OCI-LY7 (cell line): ENCODE measurements at regions not wholly inside any gene's neighbourhood (a gene's known extent, or its start where the extent isn't known, plus 50 kb on each side); places are given as distances from the start of the nearest gene placed in this dataset.

Experiments
- BruUV-seq: library from RNA; stranded (reverse); fragments of 400-500 nt; replicated peaks from 2 replicates; lab custom pipeline; 2021; lab: Mats Ljungman, UMichigan
- CTCF ChIA-PET: fragments of 300-600 bp; sonication (Branson Sonifier 250); formaldehyde crosslinking; loops from one replicate; lab custom pipeline; 2022; ENCODE audit warnings: antibody characterized with exemption; ENCODE audit not compliant: unreplicated experiment; lab: Charles Lee
- POLR2A ChIA-PET: fragments of 300-600 bp; sonication (Branson Sonifier 250); formaldehyde crosslinking; loops from one replicate; lab custom pipeline; 2022; ENCODE audit warnings: antibody characterized with exemption; lab: Charles Lee
- DNase-seq: peaks from one replicate; pipeline ENCODE4 v3.0.0-alpha.2; 2015; ENCODE audit warnings: low spot score
- H2AFZ ChIP-seq: fragments of 200-600 bp; sonication (generic), shearing (Covaris generic); 2 replicates; pipeline ENCODE4 v1.6.1; 2014; ENCODE audit warnings: mild to moderate bottlenecking, antibody characterized with exemption, low read length, moderate library complexity
- H3K27ac ChIP-seq: fragments of 200-600 bp; sonication (generic); 2 replicates; pipeline ENCODE4 v1.5.1; 2014; ENCODE audit warnings: mixed run types, low read depth, mild to moderate bottlenecking, moderate library complexity, low read length, inconsistent platforms; ENCODE audit not compliant: poor library complexity, severe bottlenecking
- H3K36me3 ChIP-seq: fragments of 200-600 bp; sonication (generic); 2 replicates; pipeline ENCODE4 v1.6.1; 2014; ENCODE audit warnings: mild to moderate bottlenecking, antibody characterized with exemption, low read length, moderate library complexity, mixed read lengths; ENCODE audit not compliant: insufficient read depth
- H3K4me1 ChIP-seq: fragments of 200-600 bp; sonication (generic); 2 replicates; pipeline ENCODE4 v1.5.1; 2014; ENCODE audit warnings: mild to moderate bottlenecking, low read length; ENCODE audit not compliant: insufficient read depth, poor library complexity, severe bottlenecking
- H3K4me2 ChIP-seq: fragments of 200-600 bp; sonication (generic); 2 replicates; pipeline ENCODE4 v1.6.1; 2014; ENCODE audit warnings: mild to moderate bottlenecking, low read length
- H3K4me3 ChIP-seq: fragments of 200-600 bp; sonication (generic); 2 replicates; pipeline ENCODE4 v1.5.1; 2014; ENCODE audit warnings: mild to moderate bottlenecking, low read depth, low read length; ENCODE audit not compliant: poor library complexity, severe bottlenecking
- H3K79me2 ChIP-seq: fragments of 200-600 bp; sonication (generic); 2 replicates; pipeline ENCODE4 v1.6.1; 2016; ENCODE audit warnings: low read depth, mild to moderate bottlenecking, low read length, moderate library complexity, mixed read lengths; ENCODE audit not compliant: insufficient read depth
- H3K9me2 ChIP-seq: fragments of 200-600 bp; sonication (generic); 2 replicates; pipeline ENCODE4 v1.6.1; 2016; ENCODE audit warnings: mild to moderate bottlenecking, low read length, mixed read lengths; ENCODE audit not compliant: insufficient read depth
- H3K9me3 ChIP-seq: fragments of 200-600 bp; sonication (generic); 2 replicates; pipeline ENCODE4 v1.6.1; 2014; ENCODE audit warnings: mild to moderate bottlenecking, mixed run types, low read length, mixed read lengths
- H4K20me1 ChIP-seq: fragments of 200-600 bp; sonication (generic); 2 replicates; pipeline ENCODE4 v1.6.1; 2014; ENCODE audit warnings: mild to moderate bottlenecking, antibody characterized with exemption, low read length, moderate library complexity, mixed read lengths; ENCODE audit not compliant: insufficient read depth
- CTCF ChIP-seq: fragments of 200-600 bp; sonication (generic); conservative IDR thresholded peaks from 2 replicates; pipeline ENCODE4 v1.5.1; 2014; ENCODE audit warnings: mild to moderate bottlenecking, antibody characterized with exemption, low read length, moderate library complexity, mixed read lengths
- EZH2phosphoT487 ChIP-seq: fragments of 200-600 bp; sonication (generic); IDR thresholded peaks from 2 replicates; pipeline ENCODE4 v1.6.1; 2018; ENCODE audit warnings: low read depth, borderline replicate concordance, mild to moderate bottlenecking, mixed run types, antibody characterized with exemption, low read length, moderate library complexity, mixed read lengths
- intact Hi-C: fragments of 100-400 bp; cut with micrococcal nuclease; formaldehyde crosslinking; loops from one replicate; pipeline ENCODE4 v1.10.0; 2022; ENCODE audit not compliant: unreplicated experiment

DNA sequence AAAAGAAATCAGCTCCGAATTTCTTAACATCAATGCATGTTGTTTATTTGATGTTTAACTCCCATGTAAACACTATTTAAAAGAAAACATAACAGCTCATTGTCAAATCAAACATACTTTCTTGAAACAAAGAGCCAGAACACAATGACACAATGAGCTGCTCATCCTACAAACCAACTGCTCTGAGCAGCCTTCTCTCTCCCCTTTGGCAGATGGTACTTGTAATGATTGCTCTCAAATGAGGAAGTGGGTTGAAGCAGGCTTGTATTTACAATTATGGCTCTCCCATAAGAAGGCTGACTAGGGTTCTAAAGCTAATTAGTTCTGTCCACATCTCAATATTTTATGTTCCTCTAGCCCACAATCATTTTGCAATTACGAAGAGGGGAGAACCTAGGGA, 637.8 kb upstream of the ADGRL3 start:
- H3K27ac ChIP-seq = no peak overlapping the region
- H3K4me2 ChIP-seq = no peak overlapping the region
- H3K4me3 ChIP-seq = no peak overlapping the region
- no peaks in the 10 kb centered on the region for H3K9me3 ChIP-seq
- CTCF ChIA-PET = no interaction called here
- POLR2A ChIA-PET = no interaction called here
- no peaks in the 10 kb centered on the region for H3K4me1 ChIP-seq
- H3K36me3 ChIP-seq = no peaks in the 10 kb centered on the region
- intact Hi-C loops = no loop called here
- no peaks in the 10 kb centered on the region for H4K20me1 ChIP-seq
- no peaks in the 10 kb centered on the region for H3K79me2 ChIP-seq
- DNase-seq = no peak
- no peak overlapping the region for H2AFZ ChIP-seq
- no TSS peak for BruUV-seq
- no peak for TF ChIP-seq CTCF
- no peak for TF ChIP-seq EZH2phosphoT487
- no peaks in the 10 kb centered on the region for H3K9me2 ChIP-seq

GRCh38 chr4:60565558-60565957, 634.6 kb upstream of the ADGRL3 start:
- TF ChIP-seq EZH2phosphoT487 (no peak), CTCF (no peak)
- POLR2A ChIA-PET = no interaction called here
- no peaks in the 10 kb centered on the region for H3K9me2 ChIP-seq
- no peaks in the 10 kb centered on the region for H3K4me1 ChIP-seq
- no peak overlapping the region for H3K27ac ChIP-seq
- H4K20me1 ChIP-seq = no peaks in the 10 kb centered on the region
- intact Hi-C loops = no loop called here
- no peaks in the 10 kb centered on the region for H3K9me3 ChIP-seq
- no peaks in the 10 kb centered on the region for H3K79me2 ChIP-seq
- no peaks in the 10 kb centered on the region for H3K36me3 ChIP-seq
- CTCF ChIA-PET = no interaction called here
- DNase-seq = no peak
- H2AFZ ChIP-seq = no peak overlapping the region
- no peak overlapping the region for H3K4me2 ChIP-seq
- BruUV-seq = no TSS peak
- H3K4me3 ChIP-seq = no peak overlapping the region

DNA sequence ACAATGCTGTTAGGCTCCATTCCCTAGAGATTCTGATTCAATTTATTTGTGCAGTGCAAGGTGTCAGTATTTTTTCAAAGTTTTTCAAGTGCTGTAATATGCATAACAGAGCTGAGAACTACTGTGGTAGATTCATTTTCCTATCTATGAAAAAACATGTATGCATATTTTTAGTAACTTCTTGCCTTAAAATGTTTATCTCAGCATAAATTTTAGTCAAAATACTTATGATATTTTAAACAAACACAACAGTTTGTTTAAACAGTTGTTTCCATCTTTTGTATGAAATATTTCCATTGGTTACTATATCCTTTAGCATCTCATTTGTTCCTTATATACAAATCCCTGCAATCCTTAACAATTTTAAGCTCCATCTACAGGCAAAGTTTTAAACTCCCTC, 624.8 kb upstream of the ADGRL3 start:
- H3K4me2 ChIP-seq = no peak overlapping the region
- H4K20me1 ChIP-seq = no peaks in the 10 kb centered on the region
- H3K36me3 ChIP-seq = no peaks in the 10 kb centered on the region
- intact Hi-C loops = no loop called here
- no TSS peak for BruUV-seq
- no peak overlapping the region for H3K27ac ChIP-seq
- no peak overlapping the region for H2AFZ ChIP-seq
- H3K4me1 ChIP-seq = no peaks in the 10 kb centered on the region
- POLR2A ChIA-PET = no interaction called here
- TF ChIP-seq EZH2phosphoT487 = no peak
- TF ChIP-seq CTCF = no peak
- H3K9me3 ChIP-seq = no peaks in the 10 kb centered on the region
- H3K79me2 ChIP-seq = no peaks in the 10 kb centered on the region
- no peaks in the 10 kb centered on the region for H3K9me2 ChIP-seq
- DNase-seq = no peak
- CTCF ChIA-PET = no interaction called here
- H3K4me3 ChIP-seq = no peak overlapping the region
